OCI-LY3 (cell line): ENCODE measurements at regions not wholly inside any gene's neighbourhood (a gene's known extent, or its start where the extent isn't known, plus 50 kb on each side); places are given as distances from the start of the nearest gene placed in this dataset.

Source experiments
- H2AFZ ChIP-seq: fragments of 200-600, 300-600 bp; shearing (Covaris generic); 2 replicates; pipeline ENCODE4 v1.6.0; 2014; ENCODE audit warnings: antibody characterized with exemption, low read depth, low read length
- H3K27ac ChIP-seq: fragments of 200-600, 300-600 bp; sonication (generic); 2 replicates; pipeline ENCODE4 v1.5.1; 2014; ENCODE audit warnings: mild to moderate bottlenecking, low read length, moderate library complexity, mixed read lengths
- H3K27me3 ChIP-seq: fragments of 200-600, 300-600 bp; sonication (generic); 2 replicates; pipeline ENCODE4 v1.6.1; 2014; ENCODE audit warnings: low read depth, low read length, mixed read lengths
- H3K36me3 ChIP-seq: fragments of 200-600, 300-600 bp; sonication (generic); replicated peaks from 2 replicates; pipeline ENCODE3; 2014; ENCODE audit warnings: low read depth, low read length, mixed read lengths
- H3K4me1 ChIP-seq: fragments of 300-600, 200-600 bp; sonication (generic); 2 replicates; pipeline ENCODE4 v1.6.1; 2014; ENCODE audit warnings: low read length, mixed read lengths
- H3K4me2 ChIP-seq: fragments of 200-600, 300-600 bp; sonication (generic); 2 replicates; pipeline ENCODE4 v1.6.1; 2014; ENCODE audit warnings: low read length, mixed read lengths
- H3K4me3 ChIP-seq: fragments of 300-600, 200-600 bp; sonication (generic); 2 replicates; pipeline ENCODE4 v1.5.1; 2014; ENCODE audit warnings: antibody characterized with exemption, mild to moderate bottlenecking, low read length, moderate library complexity
- H3K79me2 ChIP-seq: fragments of 300-600, 200-600 bp; shearing (Covaris generic); 2 replicates; pipeline ENCODE4 v1.6.1; 2014; ENCODE audit warnings: mild to moderate bottlenecking, low read length, mixed read lengths
- H3K9ac ChIP-seq: fragments of 300-600, 200-600 bp; shearing (Covaris generic); 2 replicates; pipeline ENCODE4 v1.6.0; 2014; ENCODE audit warnings: mild to moderate bottlenecking, low read length, moderate library complexity
- H3K9me3 ChIP-seq: fragments of 200-600, 300-600 bp; shearing (Covaris generic); 2 replicates; pipeline ENCODE4 v1.6.1; 2014; ENCODE audit warnings: low read length, mixed read lengths; ENCODE audit not compliant: insufficient read depth
- H4K20me1 ChIP-seq: fragments of 200-600, 300-600 bp; sonication (generic); 2 replicates; pipeline ENCODE4 v1.6.1; 2016; ENCODE audit warnings: low read length, mixed read lengths; ENCODE audit not compliant: insufficient read depth
- CTCF ChIP-seq: fragments of 200-600, 300-600 bp; sonication (generic); IDR thresholded peaks from 2 replicates; pipeline ENCODE4 v1.5.1; 2014; ENCODE audit warnings: antibody characterized with exemption, low read length, low read depth
- EZH2phosphoT487 ChIP-seq: fragments of 200-600 bp; shearing (Covaris generic); IDR thresholded peaks from 2 replicates; pipeline ENCODE4 v1.6.1; 2018; ENCODE audit warnings: antibody characterized with exemption, mixed run types, low read depth

GRCh38 chr12:46446645-46447044, 74.1 kb upstream of the SLC38A2 start:
- no peak overlapping the region for H3K27ac ChIP-seq
- no peak overlapping the region for H3K9ac ChIP-seq
- H4K20me1 ChIP-seq, result no peaks in the 10 kb centered on the region
- no peaks in the 10 kb centered on the region for H3K79me2 ChIP-seq
- H3K9me3 ChIP-seq, result no peaks in the 10 kb centered on the region
- no peaks in the 10 kb centered on the region for H3K4me1 ChIP-seq
- H3K4me2 ChIP-seq, result no peak overlapping the region
- H2AFZ ChIP-seq, result no peak overlapping the region
- no peak overlapping the region for H3K4me3 ChIP-seq
- no peaks in the 10 kb centered on the region for H3K36me3 ChIP-seq
- H3K27me3 ChIP-seq, result no peaks in the 10 kb centered on the region
- TF ChIP-seq EZH2phosphoT487, result no peak
- no peak for TF ChIP-seq CTCF

- Histone ChIP-seq H2AFZ (no peak overlapping the region), H3K79me2 (no peaks in the 10 kb centered on the region), H3K4me2 (no peak overlapping the region), H4K20me1 (no peaks in the 10 kb centered on the region), H3K27ac (no peak overlapping the region), H3K36me3 (no peaks in the 10 kb centered on the region), H3K9ac (no peak overlapping the region), H3K4me3 (no peak overlapping the region), H3K9me3 (no peaks in the 10 kb centered on the region), H3K4me1 (no peaks in the 10 kb centered on the region), H3K27me3 (no peaks in the 10 kb centered on the region)
- no peak for TF ChIP-seq CTCF
- no peak for TF ChIP-seq EZH2phosphoT487
Observed at GRCh38 chr12:46445551-46446235, 73.1 kb upstream of the SLC38A2 start.

- TF ChIP-seq EZH2phosphoT487 (no peak), CTCF (no peak)
- H2AFZ ChIP-seq, result no peak overlapping the region
- H3K9ac ChIP-seq, result no peak overlapping the region
- H3K27ac ChIP-seq, result no peak overlapping the region
- H3K9me3 ChIP-seq, result no peaks in the 10 kb centered on the region
- H3K4me3 ChIP-seq, result no peak overlapping the region
- H4K20me1 ChIP-seq, result no peaks in the 10 kb centered on the region
- no peaks in the 10 kb centered on the region for H3K27me3 ChIP-seq
- H3K4me2 ChIP-seq, result no peak overlapping the region
- no peaks in the 10 kb centered on the region for H3K36me3 ChIP-seq
- H3K79me2 ChIP-seq, result no peaks in the 10 kb centered on the region
- H3K4me1 ChIP-seq, result no peaks in the 10 kb centered on the region
Observed at GRCh38 chr12:46445093-46445492, 72.5 kb upstream of the SLC38A2 start.

GRCh38 chr12:46443594-46444263, 71.2 kb upstream of the SLC38A2 start:
- H3K9ac ChIP-seq, result no peak overlapping the region
- TF ChIP-seq EZH2phosphoT487 (no peak), CTCF (no peak)

More at GRCh38 chr12:46443594-46444263, 71.2 kb upstream of the SLC38A2 start:
- Histone ChIP-seq H3K4me1 (no peaks in the 10 kb centered on the region), H3K4me2 (no peak overlapping the region), H3K4me3 (no peak overlapping the region), H4K20me1 (no peaks in the 10 kb centered on the region), H3K79me2 (no peaks in the 10 kb centered on the region), H3K36me3 (no peaks in the 10 kb centered on the region), H3K27ac (no peak overlapping the region), H3K9me3 (no peaks in the 10 kb centered on the region), H3K27me3 (no peaks in the 10 kb centered on the region), H2AFZ (no peak overlapping the region)
